ENCODE measurements at regions not wholly inside any gene's neighbourhood (a gene's known extent, or its start where the extent isn't known, plus 50 kb on each side); places are given as distances from the start of the nearest gene placed in this dataset.

GRCh38 chr20:41693136-41693979, 75.2 kb upstream of the CHD6 start (continued):
- TF ChIP-seq, protein P1, sequence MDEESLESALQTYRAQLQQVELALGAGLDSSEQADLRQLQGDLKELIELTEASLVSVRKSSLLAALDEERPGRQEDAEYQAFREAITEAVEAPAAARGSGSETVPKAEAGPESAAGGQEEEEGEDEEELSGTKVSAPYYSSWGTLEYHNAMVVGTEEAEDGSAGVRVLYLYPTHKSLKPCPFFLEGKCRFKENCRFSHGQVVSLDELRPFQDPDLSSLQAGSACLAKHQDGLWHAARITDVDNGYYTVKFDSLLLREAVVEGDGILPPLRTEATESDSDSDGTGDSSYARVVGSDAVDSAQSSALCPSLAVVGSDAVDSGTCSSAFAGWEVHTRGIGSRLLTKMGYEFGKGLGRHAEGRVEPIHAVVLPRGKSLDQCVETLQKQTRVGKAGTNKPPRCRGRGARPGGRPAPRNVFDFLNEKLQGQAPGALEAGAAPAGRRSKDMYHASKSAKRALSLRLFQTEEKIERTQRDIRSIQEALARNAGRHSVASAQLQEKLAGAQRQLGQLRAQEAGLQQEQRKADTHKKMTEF (CRISPR knock-in tag; IDR thresholded peaks at IDR 0.05): peak; percentile 96
- no peak; the same call in 1 of the 2 replicates for TF ChIP-seq ZBTB34 (CRISPR knock-in tag; IDR thresholded peaks at IDR 0.05)
- TF ChIP-seq CREB1 (IDR thresholded peaks at IDR 0.05): peak; percentile 57
- TF ChIP-seq CREB1 (CRISPR knock-in tag; IDR thresholded peaks at IDR 0.05): peak; percentile 94
- peak; percentile 92 for TF ChIP-seq MYC (CRISPR knock-in tag; IDR thresholded peaks at IDR 0.05; ENCODE audit: borderline replicate concordance)
- TF ChIP-seq FOSL1 (CRISPR knock-in tag; IDR thresholded peaks at IDR 0.05; ENCODE audit: borderline replicate concordance): no peak
- TF ChIP-seq MED13 (CRISPR knock-in tag; IDR thresholded peaks at IDR 0.05): peak; percentile 81
- no peak; the same call in 1 of the 2 replicates for TF ChIP-seq MYNN (CRISPR knock-in tag; IDR thresholded peaks at IDR 0.05; ENCODE audit: low read depth)
- TF ChIP-seq HMGA1 (CRISPR knock-in tag; conservative IDR thresholded peaks at IDR 0.05): no peak
- 0 out of 2 replicates have a peak, but pooled peaks have one; percentile 61 for TF ChIP-seq ZNF589 (CRISPR knock-in tag; conservative IDR thresholded peaks at IDR 0.05)
- 0 out of 2 replicates have a peak, but pooled peaks have one; percentile 27 for TF ChIP-seq ISX (CRISPR knock-in tag; conservative IDR thresholded peaks at IDR 0.05)
- peak; percentile 91 for TF ChIP-seq ZBTB49 (CRISPR knock-in tag; IDR thresholded peaks at IDR 0.05; ENCODE audit: borderline replicate concordance)
- TF ChIP-seq ZFP90 (CRISPR knock-in tag; IDR thresholded peaks at IDR 0.05; ENCODE audit: borderline replicate concordance): peak; percentile 97
- TF ChIP-seq HOXD1 (CRISPR knock-in tag; IDR thresholded peaks at IDR 0.05): peak; percentile 83; the same call in 1 of the 2 replicates
- TF ChIP-seq ZNF441 (CRISPR knock-in tag; IDR thresholded peaks at IDR 0.05; ENCODE audit: borderline replicate concordance): peak; percentile 56; the same call in 1 of the 2 replicates
- TF ChIP-seq ZNF225 (CRISPR knock-in tag; IDR thresholded peaks at IDR 0.05): peak; percentile 91
- TF ChIP-seq, protein P2, sequence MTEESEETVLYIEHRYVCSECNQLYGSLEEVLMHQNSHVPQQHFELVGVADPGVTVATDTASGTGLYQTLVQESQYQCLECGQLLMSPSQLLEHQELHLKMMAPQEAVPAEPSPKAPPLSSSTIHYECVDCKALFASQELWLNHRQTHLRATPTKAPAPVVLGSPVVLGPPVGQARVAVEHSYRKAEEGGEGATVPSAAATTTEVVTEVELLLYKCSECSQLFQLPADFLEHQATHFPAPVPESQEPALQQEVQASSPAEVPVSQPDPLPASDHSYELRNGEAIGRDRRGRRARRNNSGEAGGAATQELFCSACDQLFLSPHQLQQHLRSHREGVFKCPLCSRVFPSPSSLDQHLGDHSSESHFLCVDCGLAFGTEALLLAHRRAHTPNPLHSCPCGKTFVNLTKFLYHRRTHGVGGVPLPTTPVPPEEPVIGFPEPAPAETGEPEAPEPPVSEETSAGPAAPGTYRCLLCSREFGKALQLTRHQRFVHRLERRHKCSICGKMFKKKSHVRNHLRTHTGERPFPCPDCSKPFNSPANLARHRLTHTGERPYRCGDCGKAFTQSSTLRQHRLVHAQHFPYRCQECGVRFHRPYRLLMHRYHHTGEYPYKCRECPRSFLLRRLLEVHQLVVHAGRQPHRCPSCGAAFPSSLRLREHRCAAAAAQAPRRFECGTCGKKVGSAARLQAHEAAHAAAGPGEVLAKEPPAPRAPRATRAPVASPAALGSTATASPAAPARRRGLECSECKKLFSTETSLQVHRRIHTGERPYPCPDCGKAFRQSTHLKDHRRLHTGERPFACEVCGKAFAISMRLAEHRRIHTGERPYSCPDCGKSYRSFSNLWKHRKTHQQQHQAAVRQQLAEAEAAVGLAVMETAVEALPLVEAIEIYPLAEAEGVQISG (CRISPR knock-in tag; IDR thresholded peaks at IDR 0.05): peak; percentile 99
- TF ChIP-seq MTF2 (CRISPR knock-in tag; IDR thresholded peaks at IDR 0.05; ENCODE audit: borderline replicate concordance): peak; percentile 34; the same call in 1 of the 2 replicates
- TF ChIP-seq SALL2 (CRISPR knock-in tag; IDR thresholded peaks at IDR 0.05): peak; percentile 99
- no peak for TF ChIP-seq AGO1 (IDR thresholded peaks at IDR 0.05; ENCODE audit: low read depth, low read length, poor library complexity, severe bottlenecking)
- peak; percentile 60 for TF ChIP-seq ZSCAN9 (CRISPR knock-in tag; IDR thresholded peaks at IDR 0.05; ENCODE audit: borderline replicate concordance)
- TF ChIP-seq IRX3 (CRISPR knock-in tag; IDR thresholded peaks at IDR 0.05; ENCODE audit: borderline replicate concordance, low read depth): no peak
